Peyer's patch (tissue), 4 donors: ENCODE measurements at regions not wholly inside any gene's neighbourhood (a gene's known extent, or its start where the extent isn't known, plus 50 kb on each side); places are given as distances from the start of the nearest gene placed in this dataset.

ENCODE experiments used
- CTCF ChIP-seq, 6 experiments: fragments of 450-650 bp in 4 of 6; fragments of 200-600 bp in 2 of 6; sonication (generic) in 1 of 6; IDR thresholded peaks; one replicate each; pipeline ENCODE4 v1.5.1; 2017 to 2019; ENCODE audit warnings: antibody characterized with exemption in 6 of 6, mild to moderate bottlenecking in 3 of 6, moderate library complexity in 1 of 6
- POLR2A ChIP-seq, 2 donors: fragments of 450-650 bp; IDR thresholded peaks; one replicate each; pipeline ENCODE4 v1.5.1; 2017; ENCODE audit warnings: antibody characterized with exemption in 2 of 2, mild to moderate bottlenecking in 2 of 2, moderate library complexity in 2 of 2

- TF ChIP-seq CTCF (IDR thresholded peaks at IDR 0.05) (no peak), POLR2A (IDR thresholded peaks at IDR 0.05) (no peak)
Observed at GRCh38 chr1:214913966-214914365, 168.6 kb upstream of the KCNK2 start.
